Ovary (tissue), 7 donors: ENCODE measurements at regions not wholly inside any gene's neighbourhood (a gene's known extent, or its start where the extent isn't known, plus 50 kb on each side); places are given as distances from the start of the nearest gene placed in this dataset.

Experiments
- DNase-seq, 5 donors: peaks; one replicate each; pipeline ENCODE4 v3.0.0-alpha.2; 2019 to 2020
- H3K27ac ChIP-seq, 2 donors: fragments of 200-600 bp; one replicate each; pipeline versions ENCODE4 v1.5.1 to v1.8.0; 2019 to 2022
- H3K27me3 ChIP-seq: fragments of 200-600 bp; one replicate; pipeline ENCODE4 v1.8.0; 2022
- H3K36me3 ChIP-seq: fragments of 200-600 bp; sonication (generic); one replicate; pipeline ENCODE4 v1.5.1; 2019
- H3K4me1 ChIP-seq: one replicate; pipeline ENCODE4 v1.8.1; 2013; ENCODE audit warnings: mild to moderate bottlenecking, moderate library complexity; ENCODE audit not compliant: insufficient read depth
- H3K4me3 ChIP-seq: fragments of 200-600 bp; sonication (generic); one replicate; pipeline ENCODE4 v1.5.1; 2017
- H3K9me3 ChIP-seq, 2 donors: fragments of 200-600 bp in 1 of 2; sonication (generic) in 1 of 2; one replicate each; pipeline versions ENCODE4 v1.5.1 to v1.8.1; 2013 to 2019; ENCODE audit warnings: mild to moderate bottlenecking in 1 of 2, moderate library complexity in 1 of 2
- EP300 ChIP-seq: sonication (generic); formaldehyde crosslinking; IDR thresholded peaks from one replicate; pipeline ENCODE4 v1.6.1; 2017; ENCODE audit warnings: antibody characterized with exemption
- POLR2A ChIP-seq: fragments of 450-650 bp; IDR thresholded peaks from one replicate; pipeline ENCODE4 v1.6.1; 2017; ENCODE audit warnings: antibody characterized with exemption, mild to moderate bottlenecking, moderate library complexity
- WGBS, 3 donors: extraction: QIAGEN DNeasy Blood & Tissue Kit in 1 of 3; methylation state at CpG; one replicate each; pipeline versions ENCODE4 v1.1.5 to v1.1.7; 2013 to 2017; 5-methylcytosine and 5-hydroxymethylcytosine counted together
- intact Hi-C, 4 donors: fragments of 100-400 bp; cut with DNase I; formaldehyde crosslinking; loops; one replicate each; pipeline versions ENCODE4 v1.11.0 to v1.15.1; 2022 to 2023
- TF ChIP-seq, protein P1 (sequence below), 3 donors: fragments of 450-650 bp in 2 of 3; fragments of 200-600 bp in 1 of 3; IDR thresholded peaks; one replicate each; pipeline versions ENCODE4 v1.5.1 to v1.8.0; 2016 to 2022; ENCODE audit warnings: antibody characterized with exemption in 3 of 3, mild to moderate bottlenecking in 1 of 3
- donor health status: DM: no; HTN: no; CAD: no; lungs with moderate emphysema.
- donor health status: DM: no; HTN: no; CAD: no.
- donor health status: Bipolar disorder and iron deficiency.
- donor health status: DM: no; HTN: no; CAD: no.
- donor health status: DM: yes; HTN: yes; CAD: no.

DNA sequence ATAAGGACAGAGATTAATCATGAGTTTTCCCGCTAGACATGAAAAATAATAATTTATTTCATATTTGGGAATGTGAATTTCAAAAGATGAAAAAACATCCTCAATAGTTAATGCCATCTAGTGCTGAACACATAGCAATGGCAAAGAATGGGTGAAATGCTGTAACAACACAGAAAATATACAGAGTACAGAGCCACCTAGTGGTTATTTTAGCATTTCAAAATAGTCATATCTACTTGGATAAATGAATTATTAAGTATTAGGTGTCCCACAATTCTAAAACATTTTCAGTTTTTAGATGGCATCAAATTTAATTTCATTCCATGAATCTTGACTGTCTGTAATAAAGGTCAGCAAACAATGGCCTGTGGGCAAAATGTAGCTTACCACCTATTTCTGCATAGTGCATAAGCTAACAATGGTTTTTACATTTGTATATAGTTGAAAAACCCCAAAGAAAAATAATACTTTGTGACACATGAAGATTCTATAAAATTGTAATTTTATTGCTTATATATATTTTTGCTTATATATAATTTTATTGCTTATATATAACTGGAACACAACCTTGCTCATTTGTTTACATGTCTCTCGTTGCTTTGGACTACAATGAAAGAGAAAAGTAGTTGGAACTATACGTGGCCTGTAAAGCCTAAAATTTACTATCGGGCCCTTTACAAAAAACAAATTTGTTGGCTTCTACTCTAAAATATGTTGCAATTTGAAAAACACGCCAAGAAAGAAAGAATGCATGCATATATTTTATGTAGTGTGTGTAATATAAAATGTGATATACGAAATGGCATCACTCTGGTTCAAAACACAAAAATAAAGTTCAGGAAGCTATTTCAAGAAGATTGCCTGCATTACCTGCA is 99.1 kb upstream of the FAM47C start:
- Histone ChIP-seq H3K9me3 (no peaks in the 10 kb centered on the region), H3K4me3 (no peak overlapping the region), H3K27ac (no peak overlapping the region), H3K27me3 (no peaks in the 10 kb centered on the region), H3K36me3 (no peaks in the 10 kb centered on the region), H3K4me1 (no peaks in the 10 kb centered on the region)
- WGBS, 3 donors: 28 to 35% (median 33%) methylated on average over 6 of the region's 6 CpGs
- DNase-seq: no peak
- TF ChIP-seq POLR2A (no peak), EP300 (no peak)
- TF ChIP-seq, protein P1, sequence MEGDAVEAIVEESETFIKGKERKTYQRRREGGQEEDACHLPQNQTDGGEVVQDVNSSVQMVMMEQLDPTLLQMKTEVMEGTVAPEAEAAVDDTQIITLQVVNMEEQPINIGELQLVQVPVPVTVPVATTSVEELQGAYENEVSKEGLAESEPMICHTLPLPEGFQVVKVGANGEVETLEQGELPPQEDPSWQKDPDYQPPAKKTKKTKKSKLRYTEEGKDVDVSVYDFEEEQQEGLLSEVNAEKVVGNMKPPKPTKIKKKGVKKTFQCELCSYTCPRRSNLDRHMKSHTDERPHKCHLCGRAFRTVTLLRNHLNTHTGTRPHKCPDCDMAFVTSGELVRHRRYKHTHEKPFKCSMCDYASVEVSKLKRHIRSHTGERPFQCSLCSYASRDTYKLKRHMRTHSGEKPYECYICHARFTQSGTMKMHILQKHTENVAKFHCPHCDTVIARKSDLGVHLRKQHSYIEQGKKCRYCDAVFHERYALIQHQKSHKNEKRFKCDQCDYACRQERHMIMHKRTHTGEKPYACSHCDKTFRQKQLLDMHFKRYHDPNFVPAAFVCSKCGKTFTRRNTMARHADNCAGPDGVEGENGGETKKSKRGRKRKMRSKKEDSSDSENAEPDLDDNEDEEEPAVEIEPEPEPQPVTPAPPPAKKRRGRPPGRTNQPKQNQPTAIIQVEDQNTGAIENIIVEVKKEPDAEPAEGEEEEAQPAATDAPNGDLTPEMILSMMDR (IDR thresholded peaks at IDR 0.05): no peak
- intact Hi-C loops: no loop called here

DNA sequence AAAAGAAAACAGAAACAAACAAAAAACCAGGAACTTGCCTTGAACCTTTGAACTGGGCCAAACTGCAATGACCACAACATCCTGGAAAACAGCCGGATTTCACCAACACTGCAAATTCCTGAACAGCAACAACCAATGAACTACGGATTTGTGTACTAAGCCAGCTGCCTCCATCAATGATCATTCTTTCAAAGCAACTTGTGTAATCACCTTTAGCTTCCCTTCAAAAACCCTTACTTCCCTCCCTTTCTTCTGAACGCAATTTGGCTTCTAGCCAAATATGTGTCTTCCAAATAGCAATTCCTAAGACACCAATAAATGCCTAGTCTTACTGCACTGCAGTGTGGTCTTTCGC is 98.5 kb upstream of the FAM47C start:
- WGBS, 3 donors: 30 to 38% (median 33%) methylated on average over 4 of the region's 4 CpGs
- DNase-seq: no peak
- intact Hi-C loops: no loop called here
- H3K4me3 ChIP-seq: no peak overlapping the region
- H3K9me3 ChIP-seq: no peaks in the 10 kb centered on the region
- TF ChIP-seq EP300 (no peak), POLR2A (no peak)
- TF ChIP-seq, protein P1 (IDR thresholded peaks at IDR 0.05): no peak
- no peak overlapping the region for H3K27ac ChIP-seq
- H3K4me1 ChIP-seq: no peaks in the 10 kb centered on the region
- H3K27me3 ChIP-seq: no peaks in the 10 kb centered on the region
- no peaks in the 10 kb centered on the region for H3K36me3 ChIP-seq

DNA sequence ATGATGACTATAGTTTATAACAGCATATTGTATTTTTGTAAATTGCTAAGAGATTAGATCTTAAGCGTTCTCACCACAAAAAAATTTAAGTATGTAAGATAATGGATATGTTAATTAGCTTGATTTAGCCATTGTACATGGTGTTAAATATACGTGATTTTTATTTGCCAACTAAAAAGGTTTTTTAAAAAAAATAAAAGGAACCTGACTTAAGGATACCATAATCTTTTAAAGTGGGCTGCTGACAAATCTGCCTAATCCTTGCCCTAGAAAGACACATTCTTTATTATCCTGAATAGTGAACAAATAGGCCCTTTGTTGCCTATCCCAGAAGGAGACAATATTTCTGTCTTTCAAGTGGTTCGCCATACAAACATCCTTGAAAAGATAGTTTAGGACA is 94.6 kb upstream of the FAM47C start:
- intact Hi-C loops: no loop called here
- H3K9me3 ChIP-seq: no peaks in the 10 kb centered on the region
- H3K4me1 ChIP-seq: no peaks in the 10 kb centered on the region
- H3K4me3 ChIP-seq: no peak overlapping the region
- no peaks in the 10 kb centered on the region for H3K27me3 ChIP-seq
- TF ChIP-seq, protein P1 (IDR thresholded peaks at IDR 0.05): no peak
- TF ChIP-seq EP300 (no peak), POLR2A (no peak)
- H3K36me3 ChIP-seq: no peaks in the 10 kb centered on the region
- DNase-seq: no peak
- no peak overlapping the region for H3K27ac ChIP-seq
- WGBS, 3 donors: 65 to 73% (median 71%) methylated on average over 3 of the region's 3 CpGs

DNA sequence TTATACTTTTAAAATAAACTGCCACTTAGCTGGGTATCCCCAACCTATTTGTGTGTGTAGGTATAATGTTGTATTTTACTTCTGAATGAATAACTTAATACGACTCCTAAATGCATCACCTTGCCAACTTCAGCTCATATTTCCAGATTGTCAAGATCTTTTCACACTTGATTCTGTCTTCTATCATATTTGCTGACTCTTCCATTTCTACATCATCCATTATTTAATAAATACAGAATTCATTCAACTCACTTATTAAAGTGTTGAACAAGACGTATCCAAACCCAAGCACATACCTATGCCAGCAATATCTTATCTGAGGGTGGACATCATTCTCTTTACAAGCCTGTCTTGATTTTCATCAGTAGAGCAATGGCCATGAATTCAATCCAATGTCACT is 91.2 kb upstream of the FAM47C start:
- Histone ChIP-seq H3K27me3 (no peaks in the 10 kb centered on the region), H3K4me3 (no peak overlapping the region), H3K27ac (no peak overlapping the region), H3K4me1 (no peaks in the 10 kb centered on the region), H3K36me3 (no peaks in the 10 kb centered on the region), H3K9me3 (no peaks in the 10 kb centered on the region)
- 64 to 77% (median 74%) methylated on average over 2 of the region's 2 CpGs for WGBS, 3 donors
- DNase-seq: no peak
- intact Hi-C loops: no loop called here
- no peak for TF ChIP-seq EP300
- TF ChIP-seq POLR2A: no peak
- TF ChIP-seq, protein P1 (IDR thresholded peaks at IDR 0.05): no peak
